ENCODE measurements at regions not wholly inside any gene's neighbourhood (a gene's known extent, or its start where the extent isn't known, plus 50 kb on each side); places are given as distances from the start of the nearest gene placed in this dataset.

GRCh38 chr13:106415442-106415841 lies 120.0 kb downstream of the EFNB2 start:
- Histone ChIP-seq H3K4me3 (no peak overlapping the region), H3K27ac (no peak overlapping the region), H3K9me3 (no peaks in the 10 kb centered on the region), H3K4me1 (no peaks in the 10 kb centered on the region), H3K36me3 (no peaks in the 10 kb centered on the region), H3K27me3 (no peaks in the 10 kb centered on the region)
- ATAC-seq: no peak
- WGBS, 2 donors (ENCODE audit: low coverage in 1 of 2): 9 to 33% methylated on average over 4 of the region's 4 CpGs
- TF ChIP-seq, protein P1, sequence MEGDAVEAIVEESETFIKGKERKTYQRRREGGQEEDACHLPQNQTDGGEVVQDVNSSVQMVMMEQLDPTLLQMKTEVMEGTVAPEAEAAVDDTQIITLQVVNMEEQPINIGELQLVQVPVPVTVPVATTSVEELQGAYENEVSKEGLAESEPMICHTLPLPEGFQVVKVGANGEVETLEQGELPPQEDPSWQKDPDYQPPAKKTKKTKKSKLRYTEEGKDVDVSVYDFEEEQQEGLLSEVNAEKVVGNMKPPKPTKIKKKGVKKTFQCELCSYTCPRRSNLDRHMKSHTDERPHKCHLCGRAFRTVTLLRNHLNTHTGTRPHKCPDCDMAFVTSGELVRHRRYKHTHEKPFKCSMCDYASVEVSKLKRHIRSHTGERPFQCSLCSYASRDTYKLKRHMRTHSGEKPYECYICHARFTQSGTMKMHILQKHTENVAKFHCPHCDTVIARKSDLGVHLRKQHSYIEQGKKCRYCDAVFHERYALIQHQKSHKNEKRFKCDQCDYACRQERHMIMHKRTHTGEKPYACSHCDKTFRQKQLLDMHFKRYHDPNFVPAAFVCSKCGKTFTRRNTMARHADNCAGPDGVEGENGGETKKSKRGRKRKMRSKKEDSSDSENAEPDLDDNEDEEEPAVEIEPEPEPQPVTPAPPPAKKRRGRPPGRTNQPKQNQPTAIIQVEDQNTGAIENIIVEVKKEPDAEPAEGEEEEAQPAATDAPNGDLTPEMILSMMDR (IDR thresholded peaks at IDR 0.05): no peak
- no peak for TF ChIP-seq POLR2AphosphoS5 (IDR thresholded peaks at IDR 0.05)
- no peak for TF ChIP-seq EP300 (IDR thresholded peaks at IDR 0.05)
- TF ChIP-seq POLR2A (IDR thresholded peaks at IDR 0.05): no peak

- H3K27me3 ChIP-seq: no peaks in the 10 kb centered on the region
- H3K27ac ChIP-seq: no peak overlapping the region
- no peak for TF ChIP-seq EP300 (IDR thresholded peaks at IDR 0.05)
- TF ChIP-seq, protein P1 (IDR thresholded peaks at IDR 0.05): no peak
- TF ChIP-seq POLR2AphosphoS5 (IDR thresholded peaks at IDR 0.05): no peak
- TF ChIP-seq POLR2A (IDR thresholded peaks at IDR 0.05): no peak
- H3K9me3 ChIP-seq: no peaks in the 10 kb centered on the region
- 85 to 88% methylated on average over 6 to 7 of the region's 8 CpGs for WGBS, 2 donors (ENCODE audit: low coverage in 1 of 2)
- no peaks in the 10 kb centered on the region for H3K36me3 ChIP-seq
- ATAC-seq: no peak
- no peak overlapping the region for H3K4me3 ChIP-seq
- H3K4me1 ChIP-seq: no peaks in the 10 kb centered on the region
Measured at GRCh38 chr13:106407338-106407737, 128.1 kb downstream of the EFNB2 start.

GRCh38 chr13:106405731-106406130 lies 129.7 kb downstream of the EFNB2 start:
- H3K4me3 ChIP-seq: no peak overlapping the region

GRCh38 chr13:106403280-106403679 lies 132.2 kb downstream of the EFNB2 start:
- Histone ChIP-seq H3K9me3 (no peaks in the 10 kb centered on the region), H3K4me1 (no peaks in the 10 kb centered on the region), H3K27me3 (no peaks in the 10 kb centered on the region), H3K27ac (no peak overlapping the region), H3K36me3 (no peaks in the 10 kb centered on the region), H3K4me3 (no peak overlapping the region)
- ATAC-seq: no peak
- 73 to 74% methylated on average over 4 of the region's 4 CpGs for WGBS, 2 donors (ENCODE audit: low coverage in 1 of 2)
- TF ChIP-seq, protein P1 (IDR thresholded peaks at IDR 0.05): no peak
- TF ChIP-seq POLR2A (IDR thresholded peaks at IDR 0.05) (no peak), POLR2AphosphoS5 (IDR thresholded peaks at IDR 0.05) (no peak), EP300 (IDR thresholded peaks at IDR 0.05) (no peak)

More at GRCh38 chr13:106405731-106406130, 129.7 kb downstream of the EFNB2 start:
- 51 to 72% methylated on average over 5 to 6 of the region's 6 CpGs for WGBS, 2 donors (ENCODE audit: low coverage in 1 of 2)
- no peak overlapping the region for H3K27ac ChIP-seq
- H3K4me1 ChIP-seq: no peaks in the 10 kb centered on the region
- TF ChIP-seq POLR2A (IDR thresholded peaks at IDR 0.05) (no peak), EP300 (IDR thresholded peaks at IDR 0.05) (no peak), POLR2AphosphoS5 (IDR thresholded peaks at IDR 0.05) (no peak)
- TF ChIP-seq, protein P1 (IDR thresholded peaks at IDR 0.05): no peak
- H3K27me3 ChIP-seq: no peaks in the 10 kb centered on the region
- H3K36me3 ChIP-seq: no peaks in the 10 kb centered on the region
- no peaks in the 10 kb centered on the region for H3K9me3 ChIP-seq
- ATAC-seq: no peak

DNA sequence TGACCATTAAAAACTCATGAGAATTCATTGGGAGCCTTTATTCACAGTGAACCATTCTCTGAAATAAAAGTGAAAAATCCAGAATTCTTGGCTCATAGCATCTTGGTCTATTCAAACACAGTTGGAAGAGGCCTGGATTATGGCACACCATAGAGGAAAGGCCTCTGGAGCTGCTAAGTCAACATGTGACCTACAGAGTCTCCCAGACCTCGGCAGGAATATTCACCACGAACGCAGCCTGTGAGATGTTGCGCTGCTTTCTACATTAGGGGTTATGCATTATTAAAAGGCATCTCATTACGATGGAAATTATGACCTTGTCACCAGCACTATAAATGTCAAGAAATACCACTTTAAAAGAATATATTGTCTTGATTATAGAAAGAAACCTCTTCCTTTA lies 132.6 kb downstream of the EFNB2 start:
- Histone ChIP-seq H3K36me3 (no peaks in the 10 kb centered on the region), H3K4me1 (no peaks in the 10 kb centered on the region), H3K9me3 (no peaks in the 10 kb centered on the region), H3K27me3 (no peaks in the 10 kb centered on the region), H3K4me3 (no peak overlapping the region), H3K27ac (no peak overlapping the region)
- WGBS, 2 donors (ENCODE audit: low coverage in 1 of 2): 79 to 92% methylated on average over 5 of the region's 5 CpGs
- no peak for ATAC-seq
- TF ChIP-seq POLR2AphosphoS5 (IDR thresholded peaks at IDR 0.05) (no peak), EP300 (IDR thresholded peaks at IDR 0.05) (no peak), POLR2A (IDR thresholded peaks at IDR 0.05) (no peak)
- TF ChIP-seq, protein P1 (IDR thresholded peaks at IDR 0.05): no peak

Measured in gastroesophageal sphincter (tissue), 4 donors.